ENCODE measurements at regions not wholly inside any gene's neighbourhood (a gene's known extent, or its start where the extent isn't known, plus 50 kb on each side); places are given as distances from the start of the nearest gene placed in this dataset.

GRCh38 chr4:152047451-152047850 lies 286.6 kb upstream of the GATB start:
- no peak overlapping the region for H2BK15ac ChIP-seq (ENCODE audit: low read depth, low read length)
- whole genome bisulfite sequencing (ENCODE audit: extremely low coverage, insufficient read length, low lambda C conversion rate), result no CpG with 5 or more reads among the region's 2 CpGs
- no peak for DNase-seq

More at GRCh38 chr4:152047451-152047850, 286.6 kb upstream of the GATB start:
- no peak overlapping the region for H2BK12ac ChIP-seq (ENCODE audit: insufficient read length, low read depth, low read length)
- H4K8ac ChIP-seq (replicated peaks; ENCODE audit: insufficient read length, low read depth, low read length), result no peak overlapping the region
- H3K27ac Mint-ChIP-seq, result no peak overlapping the region; a peak in 1 of 7 replicates
- H2BK20ac ChIP-seq (ENCODE audit: low read depth, low read length, poor library complexity, severe bottlenecking), result no peak overlapping the region
- H3K27me3 Mint-ChIP-seq (ENCODE audit: low read depth), result peaks cover 10% of the 10 kb centered on the region
- H3K9ac ChIP-seq (ENCODE audit: extremely low read depth, insufficient read length, low read length), result no peak overlapping the region
- peaks cover 8 to 12% of the 10 kb centered on the region in 2 experiments for H3K9me3 Mint-ChIP-seq
- no peak overlapping the region for H3K18ac ChIP-seq (ENCODE audit: insufficient read length, low read depth, low read length)
- peaks cover 5 to 11% (median 5%) of the 10 kb centered on the region in 3 experiments; a peak in 3 of 7 replicates for H3K36me3 Mint-ChIP-seq (ENCODE audit: insufficient read depth in 1 of 3, low read depth in 3 of 3)
- H3K4me3 Mint-ChIP-seq, result no peak overlapping the region
- no peaks in the 10 kb centered on the region for H4K20me1 ChIP-seq (ENCODE audit: control insufficient read depth, insufficient read depth, insufficient read length)
- no peak overlapping the region for H3K56ac ChIP-seq (ENCODE audit: insufficient read length, low read depth, low read length)
- H2BK120ac ChIP-seq (ENCODE audit: low read depth, low read length, poor library complexity, severe bottlenecking), result no peak overlapping the region
- H3K79me2 ChIP-seq (ENCODE audit: insufficient read depth, low read length), result no peaks in the 10 kb centered on the region
- no peaks in the 10 kb centered on the region for H3K9me3 ChIP-seq (ENCODE audit: control insufficient read depth, low read depth, low read length)
- H3K27ac ChIP-seq (ENCODE audit: insufficient read length, low read depth, low read length), result no peak overlapping the region
- no peaks in the 10 kb centered on the region for H3K79me1 ChIP-seq (ENCODE audit: insufficient read depth, low read depth, low read length, poor library complexity, severe bottlenecking)
- H2AK5ac ChIP-seq (ENCODE audit: insufficient read length, low read length), result no peak overlapping the region
- H4K5ac ChIP-seq (ENCODE audit: insufficient read length, low read depth, low read length), result no peak overlapping the region
- no peak overlapping the region for H3K4ac ChIP-seq (ENCODE audit: low read depth, low read length)
- no peak overlapping the region for H3K14ac ChIP-seq (ENCODE audit: insufficient read depth, low read length)
- no peak overlapping the region for H3K4me2 ChIP-seq (ENCODE audit: insufficient read depth, insufficient read length, low read length)
- H2AFZ ChIP-seq (ENCODE audit: low read length), result no peak overlapping the region
- H3K27me3 ChIP-seq (ENCODE audit: insufficient read depth, low read length), result no peaks in the 10 kb centered on the region
- H3K4me1 Mint-ChIP-seq, result peaks cover 13 to 17% of the 10 kb centered on the region in 2 experiments
- no peaks in the 10 kb centered on the region for H3K4me1 ChIP-seq (ENCODE audit: insufficient read depth, low read length)
- no peak overlapping the region for H2BK5ac ChIP-seq (ENCODE audit: insufficient read length, low read length)
- H3K23me2 ChIP-seq (ENCODE audit: insufficient read length, low read depth, low read length, poor library complexity, severe bottlenecking), result no peaks in the 10 kb centered on the region
- no peak overlapping the region for H3K23ac ChIP-seq (ENCODE audit: insufficient read length, low read depth, low read length)
- TF ChIP-seq, protein P1, sequence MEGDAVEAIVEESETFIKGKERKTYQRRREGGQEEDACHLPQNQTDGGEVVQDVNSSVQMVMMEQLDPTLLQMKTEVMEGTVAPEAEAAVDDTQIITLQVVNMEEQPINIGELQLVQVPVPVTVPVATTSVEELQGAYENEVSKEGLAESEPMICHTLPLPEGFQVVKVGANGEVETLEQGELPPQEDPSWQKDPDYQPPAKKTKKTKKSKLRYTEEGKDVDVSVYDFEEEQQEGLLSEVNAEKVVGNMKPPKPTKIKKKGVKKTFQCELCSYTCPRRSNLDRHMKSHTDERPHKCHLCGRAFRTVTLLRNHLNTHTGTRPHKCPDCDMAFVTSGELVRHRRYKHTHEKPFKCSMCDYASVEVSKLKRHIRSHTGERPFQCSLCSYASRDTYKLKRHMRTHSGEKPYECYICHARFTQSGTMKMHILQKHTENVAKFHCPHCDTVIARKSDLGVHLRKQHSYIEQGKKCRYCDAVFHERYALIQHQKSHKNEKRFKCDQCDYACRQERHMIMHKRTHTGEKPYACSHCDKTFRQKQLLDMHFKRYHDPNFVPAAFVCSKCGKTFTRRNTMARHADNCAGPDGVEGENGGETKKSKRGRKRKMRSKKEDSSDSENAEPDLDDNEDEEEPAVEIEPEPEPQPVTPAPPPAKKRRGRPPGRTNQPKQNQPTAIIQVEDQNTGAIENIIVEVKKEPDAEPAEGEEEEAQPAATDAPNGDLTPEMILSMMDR (conservative IDR thresholded peaks at IDR 0.05), result no peak
- H3T11ph ChIP-seq (ENCODE audit: low read length), result no peak overlapping the region
- H4K91ac ChIP-seq (ENCODE audit: insufficient read length, low read depth, low read length), result no peak overlapping the region
